Osteocyte (in vitro differentiated cells): ENCODE measurements at regions not wholly inside any gene's neighbourhood (a gene's known extent, or its start where the extent isn't known, plus 50 kb on each side); places are given as distances from the start of the nearest gene placed in this dataset.

Source experiments
- DNase-seq: peaks from one replicate; pipeline ENCODE4 v3.0.0; 2021; ENCODE audit warnings: mixed read lengths; ENCODE audit not compliant: unreplicated experiment; ENCODE audit errors: extremely low spot score
- H3K27ac Mint-ChIP-seq: one replicate; pipeline ENCODE4 v1.8.0; 2021; ENCODE audit warnings: mild to moderate bottlenecking, mixed read lengths; ENCODE audit not compliant: unreplicated experiment
- H3K27me3 Mint-ChIP-seq: one replicate; pipeline ENCODE4 v1.8.0; 2021; ENCODE audit warnings: mixed read lengths; ENCODE audit not compliant: unreplicated experiment
- H3K36me3 Mint-ChIP-seq: one replicate; pipeline ENCODE4 v1.8.0; 2021; ENCODE audit warnings: mixed read lengths; ENCODE audit not compliant: unreplicated experiment
- H3K4me1 Mint-ChIP-seq: one replicate; pipeline ENCODE4 v1.8.0; 2021; ENCODE audit warnings: mixed read lengths; ENCODE audit not compliant: unreplicated experiment
- H3K4me3 Mint-ChIP-seq: one replicate; pipeline ENCODE4 v1.8.0; 2021; ENCODE audit warnings: mild to moderate bottlenecking, moderate library complexity, mixed read lengths; ENCODE audit not compliant: unreplicated experiment
- H3K9me3 Mint-ChIP-seq: one replicate; pipeline ENCODE4 v1.8.0; 2021; ENCODE audit warnings: mixed read lengths; ENCODE audit not compliant: unreplicated experiment
- CTCF ChIP-seq: fragments of 200-600 bp; sonication (generic); IDR thresholded peaks from 2 replicates; pipeline ENCODE4 v1.5.0; 2021; ENCODE audit warnings: antibody characterized with exemption, mild to moderate bottlenecking, moderate library complexity

- Mint-ChIP-seq H3K27me3 (peaks cover 2% of the 10 kb centered on the region), H3K4me1 (peaks cover 23% of the 10 kb centered on the region), H3K36me3 (no peaks in the 10 kb centered on the region), H3K4me3 (no peak overlapping the region), H3K9me3 (no peaks in the 10 kb centered on the region), H3K27ac (no peak overlapping the region)
- DNase-seq: no peak
- no peak for TF ChIP-seq CTCF
Measured at GRCh38 chr18:2302012-2302411, 269.3 kb downstream of the METTL4 start.

- H3K9me3 Mint-ChIP-seq: no peaks in the 10 kb centered on the region
Measured at GRCh38 chr18:2302628-2303516, 268.4 kb downstream of the METTL4 start.

GRCh38 chr18:2303517-2304238 is 267.6 kb downstream of the METTL4 start:
- TF ChIP-seq CTCF: no peak
- Mint-ChIP-seq H3K27ac (no peak overlapping the region), H3K36me3 (no peaks in the 10 kb centered on the region), H3K9me3 (no peaks in the 10 kb centered on the region), H3K27me3 (peaks cover 10% of the 10 kb centered on the region), H3K4me3 (no peak overlapping the region), H3K4me1 (peaks cover 23% of the 10 kb centered on the region)
- DNase-seq: no peak

More at GRCh38 chr18:2302628-2303516, 268.4 kb downstream of the METTL4 start:
- H3K4me3 Mint-ChIP-seq: no peak overlapping the region
- H3K36me3 Mint-ChIP-seq: no peaks in the 10 kb centered on the region
- no peak for DNase-seq
- H3K27ac Mint-ChIP-seq: no peak overlapping the region
- peaks cover 3% of the 10 kb centered on the region for H3K27me3 Mint-ChIP-seq
- H3K4me1 Mint-ChIP-seq: peaks cover 23% of the 10 kb centered on the region
- no peak for TF ChIP-seq CTCF

- Mint-ChIP-seq H3K36me3 (no peaks in the 10 kb centered on the region), H3K4me3 (no peak overlapping the region), H3K27me3 (peaks cover 13% of the 10 kb centered on the region), H3K4me1 (peaks cover 23% of the 10 kb centered on the region), H3K9me3 (no peaks in the 10 kb centered on the region), H3K27ac (no peak overlapping the region)
- DNase-seq: no peak
- TF ChIP-seq CTCF: no peak
Measured at GRCh38 chr18:2304378-2305175, 266.7 kb downstream of the METTL4 start.
